ENCODE measurements at regions not wholly inside any gene's neighbourhood (a gene's known extent, or its start where the extent isn't known, plus 50 kb on each side); places are given as distances from the start of the nearest gene placed in this dataset.

DNA sequence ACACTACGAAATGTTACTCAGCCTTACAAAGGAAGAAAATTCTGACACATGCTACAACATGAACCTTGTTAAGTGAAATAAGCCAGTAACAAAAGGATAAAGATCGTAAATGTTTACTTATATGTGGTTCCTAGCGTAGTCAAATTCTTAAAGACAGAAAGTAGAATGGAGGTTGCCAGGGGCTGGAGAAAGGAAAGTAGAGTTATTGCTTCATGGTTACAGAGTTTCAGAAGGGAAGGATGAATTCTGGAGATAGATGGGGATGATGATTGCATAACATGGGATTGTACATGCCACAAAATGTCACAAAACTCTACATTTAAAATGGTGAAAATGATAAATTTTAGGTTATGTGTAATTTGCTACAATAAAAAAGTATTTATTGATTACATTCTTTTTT is 103.8 kb downstream of the CHD9NB start:
- TF ChIP-seq EZH2 (IDR thresholded peaks at IDR 0.05; ENCODE audit: insufficient read depth, low read length) (no peak), CTCF (IDR thresholded peaks at IDR 0.05; ENCODE audit: insufficient read depth, low read depth, low read length) (no peak)
- Histone ChIP-seq H3K4me2 (ENCODE audit: low read length) (no peak overlapping the region), H3K9me3 (ENCODE audit: insufficient read depth, low read depth, low read length) (no peaks in the 10 kb centered on the region), H2AFZ (ENCODE audit: low read depth, low read length) (no peak overlapping the region), H3K4me3 (ENCODE audit: insufficient read depth, low read depth, low read length) (no peak overlapping the region), H3K27me3 (ENCODE audit: insufficient read depth, low read length) (no peaks in the 10 kb centered on the region), H3K79me2 (ENCODE audit: insufficient read depth, low read length) (no peaks in the 10 kb centered on the region), H3K9ac (ENCODE audit: low read length) (no peak overlapping the region), H3K27ac (ENCODE audit: low read depth, low read length) (no peak overlapping the region), H3K4me1 (ENCODE audit: insufficient read depth, low read length) (no peaks in the 10 kb centered on the region), H4K20me1 (ENCODE audit: insufficient read depth, low read length) (no peaks in the 10 kb centered on the region), H3K36me3 (ENCODE audit: insufficient read depth, low read length) (no peaks in the 10 kb centered on the region)
- H3K27me3 Mint-ChIP-seq (ENCODE audit: low read depth, unreplicated experiment), result no peaks in the 10 kb centered on the region
- H3K27ac Mint-ChIP-seq (ENCODE audit: unreplicated experiment), result no peak overlapping the region
- no peak for DNase-seq (ENCODE audit: low read depth)
- H3K4me3 Mint-ChIP-seq (ENCODE audit: unreplicated experiment), result no peak overlapping the region
- no peaks in the 10 kb centered on the region for H3K9me3 Mint-ChIP-seq (ENCODE audit: unreplicated experiment)
- FAIRE-seq, result no peak
- H3K36me3 Mint-ChIP-seq (ENCODE audit: low read depth, unreplicated experiment), result no peaks in the 10 kb centered on the region
- no peaks in the 10 kb centered on the region for H3K4me1 Mint-ChIP-seq (ENCODE audit: low read depth, unreplicated experiment)

DNA sequence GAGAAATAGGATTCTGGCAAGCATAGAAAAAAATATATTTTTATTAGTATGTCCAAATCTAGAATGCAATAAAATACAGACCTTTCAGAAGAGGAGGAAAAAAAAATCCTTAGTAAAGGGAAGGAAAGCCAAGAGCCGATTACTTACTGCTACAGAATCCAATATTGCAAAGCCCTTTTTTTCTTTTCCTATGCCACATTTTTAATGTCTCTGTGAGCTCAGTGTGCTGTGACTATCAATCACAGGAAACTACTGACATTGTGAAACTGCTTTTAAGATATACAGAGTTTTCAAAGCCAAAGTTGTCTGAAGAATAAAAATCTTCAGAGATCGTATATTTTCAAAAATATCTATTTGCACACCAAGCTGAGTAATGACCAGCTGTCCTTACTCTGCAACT is 120.4 kb downstream of the CHD9NB start:
- DNase-seq (ENCODE audit: low read depth) (no peak), FAIRE-seq (no peak)
- Histone ChIP-seq H3K4me2 (ENCODE audit: low read length) (no peak overlapping the region), H3K9me3 (ENCODE audit: insufficient read depth, low read depth, low read length) (peaks cover 3% of the 10 kb centered on the region), H3K4me3 (ENCODE audit: insufficient read depth, low read depth, low read length) (no peak overlapping the region), H3K27me3 (ENCODE audit: insufficient read depth, low read length) (no peaks in the 10 kb centered on the region), H3K27ac (ENCODE audit: low read depth, low read length) (no peak overlapping the region), H2AFZ (ENCODE audit: low read depth, low read length) (no peak overlapping the region), H3K36me3 (ENCODE audit: insufficient read depth, low read length) (no peaks in the 10 kb centered on the region), H4K20me1 (ENCODE audit: insufficient read depth, low read length) (no peaks in the 10 kb centered on the region), H3K79me2 (ENCODE audit: insufficient read depth, low read length) (no peaks in the 10 kb centered on the region), H3K4me1 (ENCODE audit: insufficient read depth, low read length) (no peaks in the 10 kb centered on the region), H3K9ac (ENCODE audit: low read length) (no peak overlapping the region)
- TF ChIP-seq CTCF (IDR thresholded peaks at IDR 0.05; ENCODE audit: insufficient read depth, low read depth, low read length) (no peak), EZH2 (IDR thresholded peaks at IDR 0.05; ENCODE audit: insufficient read depth, low read length) (no peak)
- peaks cover 1% of the 10 kb centered on the region for H3K27me3 Mint-ChIP-seq (ENCODE audit: low read depth, unreplicated experiment)
- H3K4me1 Mint-ChIP-seq (ENCODE audit: low read depth, unreplicated experiment), result no peaks in the 10 kb centered on the region
- no peaks in the 10 kb centered on the region for H3K36me3 Mint-ChIP-seq (ENCODE audit: low read depth, unreplicated experiment)
- H3K27ac Mint-ChIP-seq (ENCODE audit: unreplicated experiment), result no peak overlapping the region
- no peak overlapping the region for H3K4me3 Mint-ChIP-seq (ENCODE audit: unreplicated experiment)
- H3K9me3 Mint-ChIP-seq (ENCODE audit: unreplicated experiment), result no peaks in the 10 kb centered on the region

- DNase-seq (ENCODE audit: low read depth), result no peak
- H3K4me1 Mint-ChIP-seq (ENCODE audit: low read depth, unreplicated experiment), result no peaks in the 10 kb centered on the region
These were observed 123.0 kb downstream of the CHD9NB start for GRCh38 chr16:52929478-52930400.

More at GRCh38 chr16:52929478-52930400, 123.0 kb downstream of the CHD9NB start:
- no peak overlapping the region for H3K27ac ChIP-seq (ENCODE audit: low read depth, low read length)
- no peak overlapping the region for H3K4me3 Mint-ChIP-seq (ENCODE audit: unreplicated experiment)
- no peak overlapping the region for H3K4me3 ChIP-seq (ENCODE audit: insufficient read depth, low read depth, low read length)
- FAIRE-seq, result no peak
- H3K9ac ChIP-seq (ENCODE audit: low read length), result no peak overlapping the region
- no peak for TF ChIP-seq CTCF (IDR thresholded peaks at IDR 0.05; ENCODE audit: insufficient read depth, low read depth, low read length)
- no peak for TF ChIP-seq EZH2 (IDR thresholded peaks at IDR 0.05; ENCODE audit: insufficient read depth, low read length)
- H3K27me3 Mint-ChIP-seq (ENCODE audit: low read depth, unreplicated experiment), result no peaks in the 10 kb centered on the region
- no peak overlapping the region for H3K4me2 ChIP-seq (ENCODE audit: low read length)
- no peaks in the 10 kb centered on the region for H3K27me3 ChIP-seq (ENCODE audit: insufficient read depth, low read length)
- no peaks in the 10 kb centered on the region for H3K36me3 Mint-ChIP-seq (ENCODE audit: low read depth, unreplicated experiment)
- H3K79me2 ChIP-seq (ENCODE audit: insufficient read depth, low read length), result no peaks in the 10 kb centered on the region
- peaks cover under 1% of the 10 kb centered on the region for H3K9me3 ChIP-seq (ENCODE audit: insufficient read depth, low read depth, low read length)
- no peaks in the 10 kb centered on the region for H3K9me3 Mint-ChIP-seq (ENCODE audit: unreplicated experiment)
- no peak overlapping the region for H2AFZ ChIP-seq (ENCODE audit: low read depth, low read length)
- H3K4me1 ChIP-seq (ENCODE audit: insufficient read depth, low read length), result no peaks in the 10 kb centered on the region
- H4K20me1 ChIP-seq (ENCODE audit: insufficient read depth, low read length), result no peaks in the 10 kb centered on the region
- H3K27ac Mint-ChIP-seq (ENCODE audit: unreplicated experiment), result no peak overlapping the region
- no peaks in the 10 kb centered on the region for H3K36me3 ChIP-seq (ENCODE audit: insufficient read depth, low read length)

Data from astrocyte (in vitro differentiated cells and primary cell).